ENCODE measurements at regions not wholly inside any gene's neighbourhood (a gene's known extent, or its start where the extent isn't known, plus 50 kb on each side); places are given as distances from the start of the nearest gene placed in this dataset.

GRCh38 chr2:204264085-204264553 lies 281.2 kb upstream of the PARD3B start:
- Histone ChIP-seq H3K36me3 (ENCODE audit: low read depth) (no peaks in the 10 kb centered on the region), H3K4me1 (ENCODE audit: insufficient read depth, poor library complexity, severe bottlenecking) (no peaks in the 10 kb centered on the region), H3K27me3 (ENCODE audit: insufficient read depth, poor library complexity, severe bottlenecking) (no peaks in the 10 kb centered on the region), H3K4me3 (ENCODE audit: severe bottlenecking) (no peak overlapping the region), H3K9me3 (ENCODE audit: severe bottlenecking) (no peaks in the 10 kb centered on the region), H3K27ac (ENCODE audit: poor library complexity, severe bottlenecking) (no peak overlapping the region)
- DNase-seq (ENCODE audit: low spot score), result no peak
- TF ChIP-seq, protein P1, sequence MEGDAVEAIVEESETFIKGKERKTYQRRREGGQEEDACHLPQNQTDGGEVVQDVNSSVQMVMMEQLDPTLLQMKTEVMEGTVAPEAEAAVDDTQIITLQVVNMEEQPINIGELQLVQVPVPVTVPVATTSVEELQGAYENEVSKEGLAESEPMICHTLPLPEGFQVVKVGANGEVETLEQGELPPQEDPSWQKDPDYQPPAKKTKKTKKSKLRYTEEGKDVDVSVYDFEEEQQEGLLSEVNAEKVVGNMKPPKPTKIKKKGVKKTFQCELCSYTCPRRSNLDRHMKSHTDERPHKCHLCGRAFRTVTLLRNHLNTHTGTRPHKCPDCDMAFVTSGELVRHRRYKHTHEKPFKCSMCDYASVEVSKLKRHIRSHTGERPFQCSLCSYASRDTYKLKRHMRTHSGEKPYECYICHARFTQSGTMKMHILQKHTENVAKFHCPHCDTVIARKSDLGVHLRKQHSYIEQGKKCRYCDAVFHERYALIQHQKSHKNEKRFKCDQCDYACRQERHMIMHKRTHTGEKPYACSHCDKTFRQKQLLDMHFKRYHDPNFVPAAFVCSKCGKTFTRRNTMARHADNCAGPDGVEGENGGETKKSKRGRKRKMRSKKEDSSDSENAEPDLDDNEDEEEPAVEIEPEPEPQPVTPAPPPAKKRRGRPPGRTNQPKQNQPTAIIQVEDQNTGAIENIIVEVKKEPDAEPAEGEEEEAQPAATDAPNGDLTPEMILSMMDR (IDR thresholded peaks at IDR 0.05; ENCODE audit: poor library complexity, severe bottlenecking), result no peak
- no peak for ATAC-seq (ENCODE audit: low read depth)

GRCh38 chr2:204264621-204265140 lies 280.6 kb upstream of the PARD3B start:
- Histone ChIP-seq H3K36me3 (ENCODE audit: low read depth) (no peaks in the 10 kb centered on the region), H3K27me3 (ENCODE audit: insufficient read depth, poor library complexity, severe bottlenecking) (no peaks in the 10 kb centered on the region), H3K4me3 (ENCODE audit: severe bottlenecking) (no peak overlapping the region), H3K4me1 (ENCODE audit: insufficient read depth, poor library complexity, severe bottlenecking) (no peaks in the 10 kb centered on the region), H3K9me3 (ENCODE audit: severe bottlenecking) (no peaks in the 10 kb centered on the region), H3K27ac (ENCODE audit: poor library complexity, severe bottlenecking) (no peak overlapping the region)
- no peak for DNase-seq (ENCODE audit: low spot score)
- ATAC-seq (ENCODE audit: low read depth), result no peak
- TF ChIP-seq, protein P1 (IDR thresholded peaks at IDR 0.05; ENCODE audit: poor library complexity, severe bottlenecking), result no peak

DNA sequence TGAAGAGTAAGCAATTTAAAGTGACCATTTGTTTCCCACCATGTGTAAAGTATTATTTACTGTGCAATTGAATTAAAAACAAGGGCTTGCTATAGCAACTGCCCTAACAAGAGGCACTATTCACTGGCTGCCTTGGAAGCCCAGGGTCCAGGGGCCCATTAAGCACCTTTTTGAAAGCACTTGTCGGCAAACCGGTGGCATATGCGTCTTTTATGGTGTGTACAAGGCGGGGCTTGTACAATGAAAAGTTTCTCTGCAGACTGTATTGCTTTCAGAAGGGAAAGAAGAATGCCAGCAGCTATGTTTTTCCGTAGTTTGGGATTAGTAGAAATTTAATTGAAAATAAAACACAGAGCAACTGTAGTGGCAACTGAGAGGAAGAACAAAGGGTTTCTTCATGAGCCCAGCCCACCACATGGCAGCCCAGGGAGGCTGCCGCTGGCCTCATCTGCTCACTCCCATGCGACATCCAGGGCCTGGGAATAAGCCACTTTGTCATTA lies 279.5 kb upstream of the PARD3B start:
- no peak overlapping the region for H3K4me3 ChIP-seq (ENCODE audit: severe bottlenecking)
- no peaks in the 10 kb centered on the region for H3K36me3 ChIP-seq (ENCODE audit: low read depth)
- H3K9me3 ChIP-seq (ENCODE audit: severe bottlenecking), result no peaks in the 10 kb centered on the region
- DNase-seq (ENCODE audit: low spot score) (no peak), ATAC-seq (ENCODE audit: low read depth) (no peak)
- H3K4me1 ChIP-seq (ENCODE audit: insufficient read depth, poor library complexity, severe bottlenecking), result no peaks in the 10 kb centered on the region
- no peaks in the 10 kb centered on the region for H3K27me3 ChIP-seq (ENCODE audit: insufficient read depth, poor library complexity, severe bottlenecking)
- TF ChIP-seq, protein P1 (IDR thresholded peaks at IDR 0.05; ENCODE audit: poor library complexity, severe bottlenecking), result no peak
- no peak overlapping the region for H3K27ac ChIP-seq (ENCODE audit: poor library complexity, severe bottlenecking)

DNA sequence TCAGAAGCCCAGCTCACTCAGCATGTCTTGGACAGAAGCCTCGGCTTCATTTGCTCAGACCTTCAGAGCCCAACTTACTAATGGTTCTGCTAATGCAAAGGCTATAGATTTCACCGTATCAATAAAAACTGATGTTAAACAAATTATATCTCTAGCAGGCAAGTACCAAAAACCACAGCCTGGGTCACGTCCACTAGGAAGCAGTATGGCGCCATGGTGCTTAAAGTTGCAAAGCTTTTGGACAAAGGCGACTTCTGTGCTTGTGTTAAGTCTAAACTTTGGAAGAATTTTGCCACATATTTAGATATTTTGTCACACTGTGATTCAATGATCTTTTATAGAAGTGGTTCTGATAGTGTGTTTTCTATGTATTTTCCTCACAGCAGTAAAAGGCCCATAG lies 276.8 kb upstream of the PARD3B start:
- no peak for DNase-seq (ENCODE audit: low spot score)
- no peaks in the 10 kb centered on the region for H3K27me3 ChIP-seq (ENCODE audit: insufficient read depth, poor library complexity, severe bottlenecking)
- TF ChIP-seq, protein P1 (IDR thresholded peaks at IDR 0.05; ENCODE audit: poor library complexity, severe bottlenecking), result no peak
- no peaks in the 10 kb centered on the region for H3K9me3 ChIP-seq (ENCODE audit: severe bottlenecking)
- no peak overlapping the region for H3K27ac ChIP-seq (ENCODE audit: poor library complexity, severe bottlenecking)
- no peak overlapping the region for H3K4me3 ChIP-seq (ENCODE audit: severe bottlenecking)
- ATAC-seq (ENCODE audit: low read depth), result no peak
- H3K4me1 ChIP-seq (ENCODE audit: insufficient read depth, poor library complexity, severe bottlenecking), result no peaks in the 10 kb centered on the region
- no peaks in the 10 kb centered on the region for H3K36me3 ChIP-seq (ENCODE audit: low read depth)

DNA sequence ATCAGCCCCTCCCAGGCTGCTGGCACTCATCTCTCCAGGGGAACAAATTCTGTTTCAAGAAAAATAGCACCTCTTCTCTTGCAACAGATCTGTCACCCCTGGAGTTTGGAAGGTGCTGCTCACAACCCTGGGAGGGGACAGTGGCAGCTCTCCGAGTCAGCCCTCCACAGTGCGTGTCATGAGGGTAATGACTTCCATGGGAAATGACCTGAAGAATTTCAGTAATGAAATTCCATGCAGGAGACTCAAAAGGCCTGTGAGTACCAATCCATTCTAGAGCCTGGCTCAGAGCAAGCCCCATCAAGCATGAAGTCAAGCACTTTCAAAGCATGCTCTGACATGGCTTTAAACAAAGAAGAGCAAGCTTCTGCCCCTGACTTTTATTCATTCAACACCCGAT lies 276.3 kb upstream of the PARD3B start:
- no peaks in the 10 kb centered on the region for H3K36me3 ChIP-seq (ENCODE audit: low read depth)
- DNase-seq (ENCODE audit: low spot score) (no peak), ATAC-seq (ENCODE audit: low read depth) (no peak)
- H3K9me3 ChIP-seq (ENCODE audit: severe bottlenecking), result no peaks in the 10 kb centered on the region
- TF ChIP-seq, protein P1 (IDR thresholded peaks at IDR 0.05; ENCODE audit: poor library complexity, severe bottlenecking), result no peak
- H3K27me3 ChIP-seq (ENCODE audit: insufficient read depth, poor library complexity, severe bottlenecking), result no peaks in the 10 kb centered on the region
- H3K27ac ChIP-seq (ENCODE audit: poor library complexity, severe bottlenecking), result no peak overlapping the region
- H3K4me3 ChIP-seq (ENCODE audit: severe bottlenecking), result no peak overlapping the region
- H3K4me1 ChIP-seq (ENCODE audit: insufficient read depth, poor library complexity, severe bottlenecking), result no peaks in the 10 kb centered on the region

Measured in RWPE2 (cell line).